Spleen (tissue), 7 donors: ENCODE measurements at regions not wholly inside any gene's neighbourhood (a gene's known extent, or its start where the extent isn't known, plus 50 kb on each side); places are given as distances from the start of the nearest gene placed in this dataset.

ENCODE experiments used
- CTCF ChIP-seq, 11 experiments: fragments of 200-600 bp in 7 of 11; fragments of 450-650 bp in 4 of 11; sonication (generic) in 4 of 11; IDR thresholded peaks in 8 of 11; conservative IDR thresholded peaks in 3 of 11; 1 replicate in 7 of 11; 2 replicates in 4 of 11; pipeline versions ENCODE4 v1.4.0 to v1.8.0; 2016 to 2021; ENCODE audit warnings: antibody characterized with exemption in 11 of 11, inconsistent platforms in 4 of 11, mild to moderate bottlenecking in 1 of 11
- POLR2A ChIP-seq, 3 donors: fragments of 450-650 bp; IDR thresholded peaks; one replicate each; pipeline ENCODE4 v1.5.1; 2017; ENCODE audit warnings: antibody characterized with exemption in 3 of 3, mild to moderate bottlenecking in 1 of 3
- POLR2AphosphoS5 ChIP-seq, 3 donors: sonication (generic); formaldehyde crosslinking; IDR thresholded peaks; one replicate each; pipeline ENCODE4 v1.5.1; 2017; ENCODE audit warnings: antibody characterized with exemption in 3 of 3
- donor health status: DM: no; HTN: no; CAD: no; lungs with moderate emphysema.
- donor health status: DM: no; HTN: no; CAD: no.
- donor health status: DM: no; HTN: no; CAD: no.

- no peak for TF ChIP-seq CTCF (IDR thresholded peaks at IDR 0.05 in 8 of 11, conservative IDR thresholded peaks at IDR 0.05 in 3 of 11)
- no peak for TF ChIP-seq POLR2AphosphoS5 (IDR thresholded peaks at IDR 0.05)
- no peak for TF ChIP-seq POLR2A (IDR thresholded peaks at IDR 0.05)
Observed at GRCh38 chr17:77696151-77696720, 262.3 kb upstream of the TNRC6C start.
